Activated CD8-positive, alpha-beta memory T cell treated with anti-CD3 and anti-CD28 coated beads, Interleukin-2, amount 10 ng/mL, durations not matched to agents 7 days and 5 days (primary cell): ENCODE measurements at regions not wholly inside any gene's neighbourhood (a gene's known extent, or its start where the extent isn't known, plus 50 kb on each side); places are given as distances from the start of the nearest gene placed in this dataset.

Source experiments
- ATAC-seq: fragments of 150-1000 bp; cut with Tn5 transposase; one replicate; pipeline ENCODE4 v1.10.0; 2021; ENCODE audit warnings: moderate library complexity
- CTCF ChIA-PET: fragments of 350-600 bp; sonication (Branson Sonifier 250); formaldehyde crosslinking; loops from one replicate; lab custom pipeline; 2021; ENCODE audit warnings: antibody characterized with exemption; lab: Charles Lee
- DNase-seq: peaks from one replicate; pipeline ENCODE4 v3.0.0-alpha.2; 2020
- H3K27ac Mint-ChIP-seq: one replicate; pipeline ENCODE4 v1.8.0; 2021; ENCODE audit warnings: mild to moderate bottlenecking, mixed read lengths
- H3K27me3 Mint-ChIP-seq: one replicate; pipeline ENCODE4 v1.8.0; 2021; ENCODE audit warnings: mixed read lengths
- H3K36me3 Mint-ChIP-seq: one replicate; pipeline ENCODE4 v1.8.0; 2021; ENCODE audit warnings: mild to moderate bottlenecking, mixed read lengths
- H3K4me1 Mint-ChIP-seq: one replicate; pipeline ENCODE4 v1.8.0; 2021; ENCODE audit warnings: mixed read lengths
- H3K4me3 Mint-ChIP-seq: one replicate; pipeline ENCODE4 v1.8.0; 2021; ENCODE audit warnings: mild to moderate bottlenecking, moderate library complexity, mixed read lengths
- H3K9me3 Mint-ChIP-seq: one replicate; pipeline ENCODE4 v1.8.0; 2022; ENCODE audit warnings: low read depth, mixed read lengths

DNA sequence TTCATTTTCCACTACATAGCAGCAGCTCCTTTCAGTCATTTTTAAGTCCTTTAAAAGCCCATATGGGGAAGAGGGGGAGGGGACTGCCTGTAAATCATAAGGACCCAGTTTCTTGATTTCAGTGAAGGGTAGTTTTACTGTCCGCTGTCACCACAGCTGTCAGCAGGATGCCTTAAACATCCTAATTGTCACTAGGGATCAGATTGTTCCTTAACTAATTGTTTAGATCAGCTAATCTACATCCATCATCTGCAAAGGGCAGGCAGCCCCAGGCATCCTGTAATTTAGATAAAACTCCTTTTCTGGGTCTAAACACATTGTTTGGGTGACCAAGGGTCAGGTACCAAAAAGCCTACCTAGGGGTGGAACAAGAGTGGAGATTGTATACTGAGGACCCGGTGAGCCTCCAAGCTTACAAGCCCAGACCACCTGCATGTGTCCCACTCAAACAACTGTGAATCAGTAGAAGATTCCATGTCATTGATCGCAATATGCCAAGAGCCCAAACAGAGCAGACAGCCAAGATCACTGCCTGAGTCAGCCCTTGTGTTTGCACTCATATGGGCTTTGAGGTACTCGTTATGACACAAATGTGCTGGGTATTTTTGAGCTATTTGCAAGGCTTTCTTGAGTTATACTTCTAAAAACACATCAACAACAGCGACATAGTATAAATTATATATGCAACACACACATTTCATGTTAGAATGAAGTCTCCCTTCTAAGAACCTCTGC is 198.7 kb upstream of the CEP162 start:
- CTCF ChIA-PET, result interaction anchor here (2.2 kb wide), 1 partner anchor 897 kb away, joined by 5 read pairs; no protein-coding TSS in a partner anchor
- DNase-seq, result no peak
- no peaks in the 10 kb centered on the region for H3K4me1 Mint-ChIP-seq
- ATAC-seq, result no peak
- H3K4me3 Mint-ChIP-seq, result no peak overlapping the region
- H3K36me3 Mint-ChIP-seq, result no peaks in the 10 kb centered on the region
- H3K9me3 Mint-ChIP-seq, result no peaks in the 10 kb centered on the region
- H3K27ac Mint-ChIP-seq, result no peak overlapping the region
- H3K27me3 Mint-ChIP-seq, result peaks cover 11% of the 10 kb centered on the region

DNA sequence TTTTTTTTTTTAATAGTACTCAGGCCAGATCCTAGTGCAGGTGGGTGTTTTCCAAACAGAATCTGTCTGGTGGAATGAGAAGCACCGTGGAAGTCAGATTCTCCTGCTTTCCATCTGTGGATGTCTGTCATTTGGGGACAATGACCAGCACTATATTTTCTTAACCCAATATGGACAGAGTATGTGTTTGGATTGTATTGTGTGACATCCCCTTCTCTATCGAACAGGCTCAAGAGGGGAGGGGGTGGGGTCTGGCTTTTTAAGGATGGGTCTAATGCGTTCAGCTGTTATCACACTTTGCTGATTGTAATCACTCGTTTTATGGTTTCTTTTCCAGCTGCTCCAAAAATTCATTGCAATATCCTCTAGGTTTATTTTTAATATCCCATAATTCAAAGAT is 197.5 kb upstream of the CEP162 start:
- H3K36me3 Mint-ChIP-seq, result no peaks in the 10 kb centered on the region
- CTCF ChIA-PET, result interaction anchor here (2.2 kb wide), 1 partner anchor 898 kb away, joined by 5 read pairs; no protein-coding TSS in a partner anchor
- no peak for ATAC-seq

DNA sequence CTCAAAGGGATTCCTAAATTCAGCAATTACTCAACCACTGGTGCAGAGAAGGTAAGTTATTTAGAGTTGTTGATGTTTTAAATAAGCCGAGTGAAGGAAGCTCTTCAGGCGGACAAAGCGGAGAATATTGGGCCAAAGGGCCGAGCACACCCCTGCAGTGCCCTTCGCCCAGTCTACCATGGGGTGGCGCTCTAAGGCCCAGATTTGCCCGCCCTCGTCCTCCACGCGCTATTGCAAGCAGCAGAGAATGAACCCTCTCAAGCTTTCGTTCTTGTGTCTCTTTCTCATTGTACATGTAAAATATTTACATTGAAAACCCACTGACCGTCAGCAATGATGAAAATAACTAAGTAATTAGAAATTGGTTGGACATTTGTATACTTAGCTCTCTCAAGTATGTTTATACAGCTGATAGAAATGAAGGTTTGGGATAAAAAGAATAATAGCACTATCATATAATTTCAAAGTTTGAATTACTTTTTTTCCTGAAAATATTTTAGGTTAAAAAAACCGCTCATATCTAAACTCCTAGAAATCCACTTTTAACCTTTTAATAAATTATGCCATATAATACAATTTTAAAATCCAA is 195.0 kb upstream of the CEP162 start:
- CTCF ChIA-PET, result interaction anchor here (1.2 to 1.8 kb wide), 2 partner anchors 336 to 901 kb away, joined by 3 to 5 read pairs; no protein-coding TSS in a partner anchor
- H3K36me3 Mint-ChIP-seq, result no peaks in the 10 kb centered on the region

More for the DNA sequence above, 197.5 kb upstream of the CEP162 start:
- Mint-ChIP-seq H3K9me3 (no peaks in the 10 kb centered on the region), H3K4me1 (no peaks in the 10 kb centered on the region), H3K27ac (no peak overlapping the region), H3K4me3 (no peak overlapping the region), H3K27me3 (peaks cover 11% of the 10 kb centered on the region)
- no peak for DNase-seq

DNA sequence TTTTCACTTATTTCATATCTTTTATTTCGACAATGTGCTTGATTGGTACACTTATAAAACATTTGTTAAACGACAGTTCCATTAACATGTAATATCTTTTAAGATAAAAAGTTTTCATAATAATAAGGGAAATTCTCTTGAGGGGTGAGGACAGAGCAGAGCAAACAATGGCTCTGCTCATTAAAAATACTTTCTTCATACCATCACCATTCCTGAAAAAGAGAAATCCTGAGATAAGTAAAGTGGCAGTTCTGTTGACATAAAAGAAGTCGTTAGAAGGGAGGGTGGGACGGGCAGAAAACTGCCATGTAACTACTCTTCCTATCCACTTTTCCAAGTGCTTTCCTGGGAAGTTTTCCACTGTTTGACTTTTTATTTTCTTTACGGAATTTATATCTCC is 193.6 kb upstream of the CEP162 start:
- Mint-ChIP-seq H3K9me3 (no peaks in the 10 kb centered on the region), H3K27ac (no peak overlapping the region), H3K27me3 (peaks cover 7% of the 10 kb centered on the region), H3K36me3 (no peaks in the 10 kb centered on the region), H3K4me3 (no peak overlapping the region), H3K4me1 (no peaks in the 10 kb centered on the region)
- no peak for ATAC-seq
- CTCF ChIA-PET, result no interaction called here
- no peak for DNase-seq

More for the DNA sequence above, 195.0 kb upstream of the CEP162 start:
- ATAC-seq (no peak), DNase-seq (no peak)
- Mint-ChIP-seq H3K27me3 (peaks cover 10% of the 10 kb centered on the region), H3K27ac (no peak overlapping the region), H3K4me3 (no peak overlapping the region), H3K4me1 (no peaks in the 10 kb centered on the region), H3K9me3 (no peaks in the 10 kb centered on the region)

DNA sequence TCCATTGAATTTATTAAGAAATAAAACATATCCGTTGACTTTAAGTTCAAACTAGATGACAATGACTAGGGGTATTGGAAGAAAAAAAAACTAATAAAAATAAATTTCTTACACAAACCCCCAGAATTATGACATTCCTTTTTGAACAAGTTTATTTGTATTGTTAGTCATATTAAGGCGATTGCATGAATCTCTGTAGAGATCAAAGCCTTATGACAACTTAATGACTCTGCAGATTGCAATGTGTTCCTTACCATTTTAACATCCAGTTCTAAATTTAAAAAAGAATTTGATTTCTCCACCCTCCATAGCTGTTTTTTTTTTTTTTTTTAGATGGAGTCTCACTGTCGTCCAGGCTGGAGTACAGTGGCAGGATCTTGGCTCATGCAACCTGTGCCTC is 189.8 kb upstream of the CEP162 start:
- H3K27me3 Mint-ChIP-seq, result peaks cover 5% of the 10 kb centered on the region
- DNase-seq (no peak), ATAC-seq (no peak)
- no peaks in the 10 kb centered on the region for H3K9me3 Mint-ChIP-seq
- H3K36me3 Mint-ChIP-seq, result no peaks in the 10 kb centered on the region
- CTCF ChIA-PET, result no interaction called here
- H3K27ac Mint-ChIP-seq, result no peak overlapping the region
- H3K4me3 Mint-ChIP-seq, result no peak overlapping the region
- H3K4me1 Mint-ChIP-seq, result no peaks in the 10 kb centered on the region

DNA sequence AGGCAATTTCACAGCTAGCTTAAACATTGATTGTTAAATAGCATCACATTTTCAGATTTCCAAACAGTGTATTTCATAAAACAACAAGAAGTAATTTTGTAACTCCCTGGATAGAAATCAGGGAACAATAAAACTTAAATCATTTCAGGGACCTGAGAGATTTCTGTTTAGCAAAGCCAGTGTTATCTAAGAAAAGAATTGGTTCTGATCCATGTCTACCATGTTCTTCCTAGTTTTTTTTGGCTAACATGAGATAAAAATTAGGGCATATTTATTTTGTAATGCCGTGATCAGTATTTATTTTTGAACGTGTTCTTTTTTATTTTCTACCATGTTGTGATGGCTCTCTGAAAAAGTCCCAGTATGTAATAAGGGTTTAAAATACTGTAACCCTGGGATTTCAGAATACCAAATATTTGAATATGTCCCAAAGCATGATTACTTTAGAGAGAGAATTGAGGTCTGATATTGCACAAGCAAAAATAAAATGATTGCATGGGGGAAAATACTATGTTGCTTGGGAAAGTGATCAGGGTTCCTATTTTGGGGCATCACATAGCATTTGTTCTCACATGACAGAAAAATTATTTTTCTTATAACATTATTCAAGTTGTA is 188.7 kb upstream of the CEP162 start:
- H3K27ac Mint-ChIP-seq, result no peak overlapping the region
- no peaks in the 10 kb centered on the region for H3K4me1 Mint-ChIP-seq
- no peak for DNase-seq
- CTCF ChIA-PET, result no interaction called here
- no peak overlapping the region for H3K4me3 Mint-ChIP-seq
- no peaks in the 10 kb centered on the region for H3K9me3 Mint-ChIP-seq
- H3K36me3 Mint-ChIP-seq, result no peaks in the 10 kb centered on the region
- ATAC-seq, result no peak
- no peaks in the 10 kb centered on the region for H3K27me3 Mint-ChIP-seq

DNA sequence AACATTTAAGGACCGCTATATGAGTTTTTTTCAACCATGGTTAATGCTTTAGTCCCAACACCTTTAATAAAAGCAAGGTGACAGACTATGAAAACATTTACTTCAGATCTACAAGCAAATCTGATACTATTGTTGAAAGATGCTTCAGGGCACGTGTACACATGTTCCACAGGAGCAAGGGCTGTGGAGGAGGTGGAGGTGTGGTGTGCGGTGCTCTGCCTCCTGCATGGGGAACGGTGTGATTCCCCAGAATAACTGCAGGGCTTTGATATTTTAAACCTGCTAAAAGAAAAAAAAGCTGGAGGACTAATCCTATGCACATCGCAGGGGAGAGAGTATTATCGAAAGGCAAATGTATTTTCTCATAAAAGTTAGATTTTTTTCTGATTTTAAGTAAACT is 188.1 kb upstream of the CEP162 start:
- CTCF ChIA-PET, result no interaction called here
- DNase-seq, result no peak
- Mint-ChIP-seq H3K4me3 (no peak overlapping the region), H3K36me3 (no peaks in the 10 kb centered on the region), H3K27me3 (no peaks in the 10 kb centered on the region), H3K9me3 (no peaks in the 10 kb centered on the region), H3K27ac (no peak overlapping the region), H3K4me1 (no peaks in the 10 kb centered on the region)
- no peak for ATAC-seq

DNA sequence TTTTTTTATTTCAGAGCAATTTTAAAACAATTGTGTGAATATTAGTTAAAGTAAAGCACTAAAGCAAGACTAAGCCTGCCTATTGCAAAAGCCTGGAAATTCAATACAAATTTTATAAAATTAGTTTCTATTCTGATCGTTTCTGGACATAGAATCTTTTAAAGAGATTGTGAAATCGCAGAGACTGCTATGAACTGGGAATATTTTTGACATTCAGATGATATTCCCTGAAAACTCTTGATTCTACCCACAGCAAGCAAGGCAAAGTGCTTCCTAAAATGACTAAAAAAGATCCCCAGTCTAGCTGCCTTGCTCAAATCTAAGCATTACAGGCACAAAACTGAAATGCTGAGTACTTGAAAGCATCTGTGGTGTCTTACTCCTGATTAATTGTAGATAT is 187.6 kb upstream of the CEP162 start:
- DNase-seq (no peak), ATAC-seq (no peak)
- no peak overlapping the region for H3K4me3 Mint-ChIP-seq
- CTCF ChIA-PET, result no interaction called here
- H3K4me1 Mint-ChIP-seq, result no peaks in the 10 kb centered on the region
- no peaks in the 10 kb centered on the region for H3K9me3 Mint-ChIP-seq
- no peaks in the 10 kb centered on the region for H3K27me3 Mint-ChIP-seq
- no peak overlapping the region for H3K27ac Mint-ChIP-seq
- no peaks in the 10 kb centered on the region for H3K36me3 Mint-ChIP-seq

DNA sequence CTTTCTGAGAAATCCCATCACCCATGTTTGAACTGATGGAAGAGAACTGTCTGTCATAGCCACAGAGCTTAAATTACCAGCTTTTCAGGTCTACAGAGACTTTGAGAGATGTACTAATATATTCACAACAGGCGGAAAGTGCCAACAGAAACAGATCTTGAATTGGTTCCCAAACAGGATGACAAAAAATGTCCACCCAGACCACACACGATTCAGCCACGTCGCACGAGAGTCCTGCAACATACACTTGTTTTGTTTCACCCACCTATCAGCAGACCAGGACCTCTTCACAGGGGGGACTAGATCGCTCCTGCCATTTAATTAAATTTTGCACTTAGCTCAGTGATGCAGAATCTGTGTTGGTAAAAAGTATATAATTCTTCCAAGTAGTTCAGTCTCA is 187.1 kb upstream of the CEP162 start:
- no peak for ATAC-seq
- Mint-ChIP-seq H3K4me1 (no peaks in the 10 kb centered on the region), H3K36me3 (no peaks in the 10 kb centered on the region), H3K4me3 (no peak overlapping the region), H3K27ac (no peak overlapping the region), H3K27me3 (no peaks in the 10 kb centered on the region), H3K9me3 (no peaks in the 10 kb centered on the region)
- DNase-seq, result no peak
- CTCF ChIA-PET, result no interaction called here

DNA sequence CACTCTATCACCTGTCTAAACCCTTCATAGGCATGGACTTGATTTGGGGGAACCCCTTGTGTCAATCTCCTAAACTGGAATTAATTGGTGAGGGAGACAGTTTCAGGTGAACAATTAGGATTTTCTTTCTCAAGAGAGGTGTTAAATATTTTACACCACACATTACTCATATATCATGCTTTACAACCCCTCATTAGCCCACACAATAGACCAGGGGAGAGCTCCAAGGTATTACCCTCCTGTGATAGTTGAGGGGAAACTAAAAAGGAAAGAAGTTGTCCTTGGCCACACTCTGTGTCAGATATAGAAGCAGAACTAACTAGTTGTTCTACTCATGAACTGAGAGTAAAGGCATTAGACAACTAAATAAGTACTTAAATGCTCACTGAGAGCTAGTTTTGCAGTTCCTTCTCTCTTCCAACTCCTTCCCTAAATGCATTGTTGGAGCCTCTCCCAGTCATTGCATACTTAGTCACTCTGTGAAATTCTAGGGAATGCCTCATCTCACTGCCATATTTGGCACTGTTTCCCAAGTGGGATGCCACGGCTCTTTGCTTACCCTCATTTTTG is 183.7 kb upstream of the CEP162 start:
- no peak for ATAC-seq
- H3K27ac Mint-ChIP-seq, result no peak overlapping the region
- H3K9me3 Mint-ChIP-seq, result no peaks in the 10 kb centered on the region
- no peak overlapping the region for H3K4me3 Mint-ChIP-seq
- H3K27me3 Mint-ChIP-seq, result no peaks in the 10 kb centered on the region
- H3K4me1 Mint-ChIP-seq, result no peaks in the 10 kb centered on the region
- H3K36me3 Mint-ChIP-seq, result no peaks in the 10 kb centered on the region
- no peak for DNase-seq
- CTCF ChIA-PET, result no interaction called here

DNA sequence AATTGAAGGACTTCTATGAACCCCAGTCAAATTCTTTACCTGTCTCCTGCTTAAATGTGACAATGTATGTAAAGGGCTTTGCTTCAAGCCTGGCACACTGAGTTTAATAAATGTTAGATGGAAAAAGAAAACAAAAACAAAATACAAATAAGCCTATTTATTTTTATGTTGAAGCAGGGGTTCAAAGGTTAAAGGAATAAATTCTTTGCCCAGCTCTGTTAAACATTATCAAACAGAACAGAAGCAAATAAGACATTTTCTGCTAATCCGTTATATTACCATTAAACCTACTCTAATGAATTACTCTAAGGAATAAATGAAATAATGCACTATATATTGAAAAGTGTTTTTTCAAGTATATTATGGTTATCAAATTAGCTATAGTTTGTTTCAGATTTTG is 182.5 kb upstream of the CEP162 start:
- Mint-ChIP-seq H3K27me3 (no peaks in the 10 kb centered on the region), H3K4me3 (no peak overlapping the region), H3K27ac (no peak overlapping the region), H3K4me1 (no peaks in the 10 kb centered on the region), H3K36me3 (no peaks in the 10 kb centered on the region), H3K9me3 (no peaks in the 10 kb centered on the region)
- CTCF ChIA-PET, result no interaction called here
- no peak for DNase-seq
- no peak for ATAC-seq

DNA sequence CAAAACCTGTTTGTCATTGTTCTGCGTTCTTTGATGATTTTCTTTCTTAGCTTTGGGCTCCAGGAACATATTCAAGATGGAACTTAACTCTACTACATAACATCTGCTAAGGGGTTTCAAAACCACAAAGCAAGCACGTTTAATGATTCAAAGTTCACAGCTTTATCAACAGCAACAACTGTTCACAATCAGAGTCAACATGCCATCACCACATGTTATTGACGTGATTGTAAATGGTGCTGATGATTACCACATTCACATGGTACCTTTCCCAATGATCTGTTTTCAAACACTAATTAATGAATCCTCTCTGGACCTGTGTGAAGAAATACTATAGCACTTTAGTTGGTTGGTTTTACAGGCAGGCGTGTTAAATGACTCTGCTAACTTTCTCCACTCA is 180.6 kb upstream of the CEP162 start:
- H3K9me3 Mint-ChIP-seq, result no peaks in the 10 kb centered on the region
- H3K27me3 Mint-ChIP-seq, result no peaks in the 10 kb centered on the region
- H3K4me3 Mint-ChIP-seq, result no peak overlapping the region
- ATAC-seq, result no peak
- H3K36me3 Mint-ChIP-seq, result no peaks in the 10 kb centered on the region
- no peak for DNase-seq
- no peaks in the 10 kb centered on the region for H3K4me1 Mint-ChIP-seq
- no peak overlapping the region for H3K27ac Mint-ChIP-seq
- CTCF ChIA-PET, result no interaction called here

DNA sequence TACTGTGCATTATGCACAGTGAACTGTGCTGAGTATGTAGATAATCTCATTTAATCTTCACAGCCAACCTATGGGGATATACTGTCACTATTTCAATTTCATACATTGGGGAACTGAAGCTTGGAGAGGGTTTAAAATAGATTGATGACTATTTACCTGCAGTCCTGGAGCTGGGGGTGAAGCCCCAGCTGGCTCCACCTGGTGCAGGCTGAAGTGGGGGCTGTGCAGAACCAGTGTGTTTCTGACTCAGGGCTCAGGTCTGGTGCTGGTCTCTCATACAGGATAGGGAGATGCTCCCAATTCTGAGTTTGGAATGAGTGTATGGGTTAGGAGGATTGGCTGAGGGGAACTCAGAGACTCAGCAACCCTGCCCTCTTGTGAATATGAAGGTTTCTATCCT is 176.1 kb upstream of the CEP162 start:
- DNase-seq, result no peak
- H3K9me3 Mint-ChIP-seq, result no peaks in the 10 kb centered on the region
- no peaks in the 10 kb centered on the region for H3K27me3 Mint-ChIP-seq
- H3K4me1 Mint-ChIP-seq, result no peaks in the 10 kb centered on the region
- CTCF ChIA-PET, result interaction anchor here (0.7 kb wide), 1 partner anchor 544 kb away, joined by 4 read pairs; the partner anchor contains the start of gene CYB5R4
- no peak overlapping the region for H3K4me3 Mint-ChIP-seq
- no peaks in the 10 kb centered on the region for H3K36me3 Mint-ChIP-seq
- ATAC-seq, result no peak
- no peak overlapping the region for H3K27ac Mint-ChIP-seq

DNA sequence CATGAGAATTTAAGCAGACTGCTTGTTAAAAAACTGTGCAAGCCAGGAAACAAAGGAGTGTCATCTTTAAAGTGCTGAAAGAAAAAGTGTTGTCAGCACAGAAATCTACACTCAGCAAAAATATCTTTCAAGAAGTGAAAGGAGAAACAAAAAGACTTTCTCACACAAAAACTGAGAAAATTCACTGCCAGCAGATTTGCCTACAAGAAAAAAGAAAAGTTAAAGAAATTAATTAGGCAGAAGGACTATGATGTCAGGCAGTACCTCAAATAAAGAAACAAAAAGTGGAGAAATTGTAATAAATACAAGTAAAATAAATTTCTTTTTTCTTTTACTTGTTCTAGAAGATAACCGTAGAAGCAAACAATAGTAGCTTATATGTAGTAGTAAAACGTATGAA is 171.6 kb upstream of the CEP162 start:
- Mint-ChIP-seq H3K9me3 (no peaks in the 10 kb centered on the region), H3K4me1 (no peaks in the 10 kb centered on the region), H3K4me3 (no peak overlapping the region), H3K27me3 (no peaks in the 10 kb centered on the region), H3K36me3 (no peaks in the 10 kb centered on the region), H3K27ac (no peak overlapping the region)
- DNase-seq (no peak), ATAC-seq (no peak)
- CTCF ChIA-PET, result no interaction called here
